Neural cell (in vitro differentiated cells): ENCODE measurements at regions not wholly inside any gene's neighbourhood (a gene's known extent, or its start where the extent isn't known, plus 50 kb on each side); places are given as distances from the start of the nearest gene placed in this dataset.

Source experiments
- H2AFZ ChIP-seq: fragments of 200-600, 300-800 bp; sonication (generic), shearing (Covaris generic); 2 replicates; pipeline ENCODE4 v1.6.0; 2014; ENCODE audit warnings: low read depth, mild to moderate bottlenecking, antibody characterized with exemption, low read length, moderate library complexity
- H3F3A ChIP-seq: fragments of 200-600 bp; shearing (Covaris generic); 2 replicates; pipeline ENCODE4 v1.6.1; 2016; ENCODE audit warnings: mild to moderate bottlenecking, moderate library complexity, mixed read lengths, antibody characterized with exemption, low read length; ENCODE audit not compliant: insufficient read depth, poor library complexity, severe bottlenecking
- H3K27ac ChIP-seq: fragments of 200-600, 300-800 bp; sonication (generic), shearing (Covaris generic); 2 replicates; pipeline ENCODE4 v1.5.1; 2014; ENCODE audit warnings: mild to moderate bottlenecking, low read length, moderate library complexity
- H3K27me3 ChIP-seq: fragments of 300-800, 200-600 bp; sonication (generic), shearing (Covaris generic); 2 replicates; pipeline ENCODE4 v1.6.0; 2014; ENCODE audit warnings: mild to moderate bottlenecking, low read depth, low read length, moderate library complexity; ENCODE audit not compliant: insufficient read depth
- H3K36me3 ChIP-seq: fragments of 300-800, 200-600 bp; sonication (generic), shearing (Covaris generic); 2 replicates; pipeline ENCODE4 v1.5.1; 2014; ENCODE audit warnings: mild to moderate bottlenecking, antibody characterized with exemption, low read length, moderate library complexity; ENCODE audit not compliant: insufficient read depth
- H3K4me2 ChIP-seq: fragments of 300-800, 200-600 bp; sonication (generic), shearing (Covaris generic); 2 replicates; pipeline ENCODE4 v1.6.0; 2014; ENCODE audit warnings: mild to moderate bottlenecking, low read length
- H3K4me3 ChIP-seq: fragments of 300-800, 200-600 bp; sonication (generic), shearing (Covaris generic); 2 replicates; pipeline ENCODE4 v1.5.1; 2014; ENCODE audit warnings: mild to moderate bottlenecking, low read length, moderate library complexity
- H3K79me2 ChIP-seq: fragments of 200-600 bp; shearing (Covaris generic); replicated peaks from 2 replicates; pipeline ENCODE4 v1.6.0; 2014; ENCODE audit warnings: mild to moderate bottlenecking, low read length, moderate library complexity; ENCODE audit not compliant: insufficient read depth
- H3K9ac ChIP-seq: fragments of 300-800, 200-600 bp; sonication (generic), shearing (Covaris generic); 2 replicates; pipeline ENCODE4 v1.6.1; 2016; ENCODE audit warnings: mild to moderate bottlenecking, low read length, mixed read lengths
- H3K9me2 ChIP-seq: fragments of 200-600 bp; shearing (Covaris generic); 2 replicates; pipeline ENCODE4 v1.6.1; 2016; ENCODE audit warnings: mild to moderate bottlenecking, low read length, mixed read lengths; ENCODE audit not compliant: insufficient read depth
- H3K9me3 ChIP-seq: fragments of 200-600, 300-800 bp; sonication (generic), shearing (Covaris generic); 2 replicates; pipeline ENCODE4 v1.6.1; 2016; ENCODE audit warnings: mild to moderate bottlenecking, mixed run types, low read length, moderate library complexity, mixed read lengths
- H4K20me1 ChIP-seq: fragments of 200-600 bp; shearing (Covaris generic); 2 replicates; pipeline ENCODE4 v1.6.1; 2016; ENCODE audit warnings: mild to moderate bottlenecking, mixed run types; ENCODE audit not compliant: insufficient read depth
- EP300 ChIP-seq: fragments of 450-650 bp; conservative IDR thresholded peaks from 2 replicates; pipeline ENCODE4 v1.6.1; 2014; ENCODE audit warnings: antibody characterized with exemption, mild to moderate bottlenecking, moderate library complexity; ENCODE audit not compliant: poor library complexity, severe bottlenecking
- EZH2 ChIP-seq: fragments of 200-600, 300-800 bp; shearing (Covaris generic), sonication (generic); IDR thresholded peaks from 2 replicates; pipeline ENCODE4 v1.6.1; 2014; ENCODE audit warnings: antibody characterized with exemption, low read length, borderline replicate concordance, mild to moderate bottlenecking; ENCODE audit not compliant: insufficient read depth, poor library complexity, severe bottlenecking
- MXI1 ChIP-seq: fragments of 450-650 bp; conservative IDR thresholded peaks from 2 replicates; pipeline ENCODE4 v1.6.1; 2014; ENCODE audit warnings: antibody characterized with exemption, mild to moderate bottlenecking; ENCODE audit not compliant: poor library complexity, severe bottlenecking
- POLR2AphosphoS5 ChIP-seq: IDR thresholded peaks from 2 replicates; pipeline ENCODE4 v1.6.1; 2012
- RAD21 ChIP-seq: fragments of 450-650 bp; conservative IDR thresholded peaks from 2 replicates; pipeline ENCODE4 v1.6.1; 2014; ENCODE audit warnings: antibody characterized with exemption, mild to moderate bottlenecking, moderate library complexity
- SMC3 ChIP-seq: fragments of 450-650 bp; conservative IDR thresholded peaks from 2 replicates; pipeline ENCODE4 v1.6.1; 2014; ENCODE audit warnings: antibody characterized with exemption, mild to moderate bottlenecking, moderate library complexity; ENCODE audit not compliant: poor library complexity
- TAF1 ChIP-seq: IDR thresholded peaks from 2 replicates; pipeline ENCODE4 v1.6.1; 2012; ENCODE audit warnings: low read depth
- TF ChIP-seq, protein P1 (sequence below): IDR thresholded peaks from 2 replicates; pipeline ENCODE4 v1.6.1; 2012; ENCODE audit warnings: borderline replicate concordance
- TF ChIP-seq, protein P2 (sequence below): fragments of 450-650 bp; IDR thresholded peaks from 2 replicates; pipeline ENCODE4 v1.5.1; 2014; ENCODE audit warnings: antibody characterized with exemption, mild to moderate bottlenecking, moderate library complexity; ENCODE audit not compliant: poor library complexity, severe bottlenecking

DNA sequence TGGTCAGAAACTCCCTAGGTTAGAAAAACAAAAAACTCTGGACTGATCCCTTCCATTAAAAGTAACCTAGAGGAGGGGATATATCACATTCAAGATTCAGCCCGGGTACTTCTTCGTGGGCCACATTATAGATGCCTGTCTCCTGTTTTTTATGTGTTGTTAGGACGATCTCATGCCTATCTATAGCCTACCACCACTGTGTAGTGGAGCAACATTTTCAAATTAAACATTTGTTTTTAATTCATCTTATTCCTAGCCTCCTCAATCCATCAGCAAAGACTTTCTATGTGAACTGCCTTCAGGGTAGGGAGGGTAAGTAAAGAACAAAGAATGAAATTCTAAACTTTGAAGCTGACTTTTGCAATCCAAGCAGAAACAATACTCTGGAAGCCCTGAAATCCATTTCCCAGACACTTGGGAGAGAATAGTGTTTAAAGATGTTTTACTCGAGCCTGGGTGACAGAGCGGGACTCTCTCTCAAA lies 379.4 kb downstream of the ANXA1 start (continued):
- TF ChIP-seq, protein P1, sequence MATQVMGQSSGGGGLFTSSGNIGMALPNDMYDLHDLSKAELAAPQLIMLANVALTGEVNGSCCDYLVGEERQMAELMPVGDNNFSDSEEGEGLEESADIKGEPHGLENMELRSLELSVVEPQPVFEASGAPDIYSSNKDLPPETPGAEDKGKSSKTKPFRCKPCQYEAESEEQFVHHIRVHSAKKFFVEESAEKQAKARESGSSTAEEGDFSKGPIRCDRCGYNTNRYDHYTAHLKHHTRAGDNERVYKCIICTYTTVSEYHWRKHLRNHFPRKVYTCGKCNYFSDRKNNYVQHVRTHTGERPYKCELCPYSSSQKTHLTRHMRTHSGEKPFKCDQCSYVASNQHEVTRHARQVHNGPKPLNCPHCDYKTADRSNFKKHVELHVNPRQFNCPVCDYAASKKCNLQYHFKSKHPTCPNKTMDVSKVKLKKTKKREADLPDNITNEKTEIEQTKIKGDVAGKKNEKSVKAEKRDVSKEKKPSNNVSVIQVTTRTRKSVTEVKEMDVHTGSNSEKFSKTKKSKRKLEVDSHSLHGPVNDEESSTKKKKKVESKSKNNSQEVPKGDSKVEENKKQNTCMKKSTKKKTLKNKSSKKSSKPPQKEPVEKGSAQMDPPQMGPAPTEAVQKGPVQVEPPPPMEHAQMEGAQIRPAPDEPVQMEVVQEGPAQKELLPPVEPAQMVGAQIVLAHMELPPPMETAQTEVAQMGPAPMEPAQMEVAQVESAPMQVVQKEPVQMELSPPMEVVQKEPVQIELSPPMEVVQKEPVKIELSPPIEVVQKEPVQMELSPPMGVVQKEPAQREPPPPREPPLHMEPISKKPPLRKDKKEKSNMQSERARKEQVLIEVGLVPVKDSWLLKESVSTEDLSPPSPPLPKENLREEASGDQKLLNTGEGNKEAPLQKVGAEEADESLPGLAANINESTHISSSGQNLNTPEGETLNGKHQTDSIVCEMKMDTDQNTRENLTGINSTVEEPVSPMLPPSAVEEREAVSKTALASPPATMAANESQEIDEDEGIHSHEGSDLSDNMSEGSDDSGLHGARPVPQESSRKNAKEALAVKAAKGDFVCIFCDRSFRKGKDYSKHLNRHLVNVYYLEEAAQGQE = no peak
- no peak for TF ChIP-seq SMC3

DNA sequence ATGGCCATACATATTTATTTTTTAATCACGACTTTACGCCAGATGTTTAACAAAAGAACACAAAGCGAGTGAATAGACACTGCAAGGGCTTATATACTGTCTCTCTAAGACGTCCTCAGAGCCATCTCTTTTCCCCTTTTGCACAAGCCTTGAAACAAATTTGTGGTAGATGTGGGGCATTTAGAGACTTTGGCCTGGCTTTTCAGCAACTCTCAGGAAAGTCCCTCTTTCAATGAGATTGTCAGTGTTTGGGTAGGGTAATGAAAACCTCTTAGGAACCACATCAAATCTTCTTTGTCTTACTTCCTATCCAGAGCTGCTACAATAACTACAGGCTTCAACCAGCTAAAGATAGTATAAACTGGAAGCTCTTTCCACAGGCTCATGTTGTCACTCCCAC lies 380.0 kb downstream of the ANXA1 start:
- Histone ChIP-seq H3K36me3 (no peaks in the 10 kb centered on the region), H3K9ac (no peak overlapping the region), H3F3A (no peaks in the 10 kb centered on the region), H3K27me3 (no peaks in the 10 kb centered on the region), H3K9me3 (no peaks in the 10 kb centered on the region), H4K20me1 (no peaks in the 10 kb centered on the region), H3K4me2 (no peak overlapping the region), H2AFZ (no peak overlapping the region), H3K9me2 (no peaks in the 10 kb centered on the region), H3K4me3 (no peak overlapping the region), H3K79me2 (no peaks in the 10 kb centered on the region), H3K27ac (no peak overlapping the region)
- TF ChIP-seq TAF1 (no peak), MXI1 (no peak), POLR2AphosphoS5 (no peak), EZH2 (no peak), EP300 (no peak), SMC3 (no peak), RAD21 (no peak)
- TF ChIP-seq, protein P1 = no peak
- TF ChIP-seq, protein P2, sequence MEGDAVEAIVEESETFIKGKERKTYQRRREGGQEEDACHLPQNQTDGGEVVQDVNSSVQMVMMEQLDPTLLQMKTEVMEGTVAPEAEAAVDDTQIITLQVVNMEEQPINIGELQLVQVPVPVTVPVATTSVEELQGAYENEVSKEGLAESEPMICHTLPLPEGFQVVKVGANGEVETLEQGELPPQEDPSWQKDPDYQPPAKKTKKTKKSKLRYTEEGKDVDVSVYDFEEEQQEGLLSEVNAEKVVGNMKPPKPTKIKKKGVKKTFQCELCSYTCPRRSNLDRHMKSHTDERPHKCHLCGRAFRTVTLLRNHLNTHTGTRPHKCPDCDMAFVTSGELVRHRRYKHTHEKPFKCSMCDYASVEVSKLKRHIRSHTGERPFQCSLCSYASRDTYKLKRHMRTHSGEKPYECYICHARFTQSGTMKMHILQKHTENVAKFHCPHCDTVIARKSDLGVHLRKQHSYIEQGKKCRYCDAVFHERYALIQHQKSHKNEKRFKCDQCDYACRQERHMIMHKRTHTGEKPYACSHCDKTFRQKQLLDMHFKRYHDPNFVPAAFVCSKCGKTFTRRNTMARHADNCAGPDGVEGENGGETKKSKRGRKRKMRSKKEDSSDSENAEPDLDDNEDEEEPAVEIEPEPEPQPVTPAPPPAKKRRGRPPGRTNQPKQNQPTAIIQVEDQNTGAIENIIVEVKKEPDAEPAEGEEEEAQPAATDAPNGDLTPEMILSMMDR = no peak
